Astrocyte (in vitro differentiated cells and primary cell): ENCODE measurements at regions not wholly inside any gene's neighbourhood (a gene's known extent, or its start where the extent isn't known, plus 50 kb on each side); places are given as distances from the start of the nearest gene placed in this dataset.
"Not testable (repeated sequence)": the region's sequence is repeated elsewhere in the genome, so short reads cannot be mapped to it uniquely, and the experiment has no call there.

Source experiments
- CTCF ChIP-seq: IDR thresholded peaks from 2 replicates; pipeline ENCODE4 v1.5.1; 2011; ENCODE audit warnings: low read depth, mild to moderate bottlenecking, inconsistent platforms, low read length, moderate library complexity; ENCODE audit not compliant: insufficient read depth
- EZH2 ChIP-seq: IDR thresholded peaks from 2 replicates; pipeline ENCODE4 v1.6.1; 2012; ENCODE audit warnings: mild to moderate bottlenecking, low read length, inconsistent platforms; ENCODE audit not compliant: insufficient read depth

- TF ChIP-seq CTCF, EZH2: not testable (repeated sequence)
Observed at GRCh38 chrX:80508083-80508482, 87.8 kb downstream of the TENT5D start.
